PC-9 (cell line): ENCODE measurements at regions not wholly inside any gene's neighbourhood (a gene's known extent, or its start where the extent isn't known, plus 50 kb on each side); places are given as distances from the start of the nearest gene placed in this dataset.

Experiments
- BruUV-seq: library from RNA; stranded (reverse); fragments of 400-500 nt; replicated peaks from 2 replicates; lab custom pipeline; 2021; lab: Mats Ljungman, UMichigan
- CTCF ChIA-PET: fragments of 300-600 bp; sonication (Branson Sonifier 250); formaldehyde crosslinking; loops from one replicate; lab custom pipeline; 2022; ENCODE audit warnings: antibody characterized with exemption; lab: Charles Lee
- POLR2A ChIA-PET: fragments of 300-600 bp; sonication (Branson Sonifier 250); formaldehyde crosslinking; loops from one replicate; lab custom pipeline; 2022; ENCODE audit warnings: antibody characterized with exemption; ENCODE audit not compliant: unreplicated experiment; lab: Charles Lee
- DNase-seq, 2 experiments: peaks; one replicate each; pipeline versions ENCODE4 v3.0.0 to v3.0.0-alpha.2; 2015 to 2022; ENCODE audit warnings: mixed read lengths in 1 of 2
- H2AFZ ChIP-seq: fragments of 200-600 bp; sonication (generic); 2 replicates; pipeline ENCODE4 v1.8.1; 2017; ENCODE audit warnings: antibody characterized with exemption
- H3F3A ChIP-seq: fragments of 200-600 bp; sonication (generic); 2 replicates; pipeline ENCODE4 v1.8.1; 2017; ENCODE audit warnings: antibody characterized with exemption, mild to moderate bottlenecking, low read depth; ENCODE audit not compliant: insufficient read depth
- H3K27ac ChIP-seq: fragments of 200-600 bp; sonication (generic); 2 replicates; pipeline ENCODE4 v1.6.1; 2016; ENCODE audit warnings: mixed run types
- H3K27me3 ChIP-seq: fragments of 200-600 bp; sonication (generic); 2 replicates; pipeline ENCODE4 v1.6.1; 2016; ENCODE audit warnings: low read depth, mixed run types; ENCODE audit not compliant: insufficient read depth
- H3K36me3 ChIP-seq: fragments of 200-600 bp; sonication (generic); 2 replicates; pipeline ENCODE4 v1.6.1; 2016; ENCODE audit warnings: low read depth, mixed run types
- H3K4me1 ChIP-seq: fragments of 200-600 bp; sonication (generic); replicated peaks from 2 replicates; pipeline ENCODE4 v1.6.1; 2016; ENCODE audit warnings: mixed run types; ENCODE audit not compliant: insufficient read depth
- H3K4me2 ChIP-seq: fragments of 200-600 bp; sonication (generic); 2 replicates; pipeline ENCODE4 v1.6.1; 2017; ENCODE audit warnings: mixed run types
- H3K4me3 ChIP-seq: fragments of 200-600 bp; sonication (generic); 2 replicates; pipeline ENCODE4 v1.6.1; 2016; ENCODE audit warnings: mixed run types
- H3K79me2 ChIP-seq: fragments of 200-600 bp; sonication (generic); 2 replicates; pipeline ENCODE4 v1.6.1; 2017; ENCODE audit warnings: low read depth, mixed run types
- H3K9me2 ChIP-seq: fragments of 200-600 bp; sonication (generic); 2 replicates; pipeline ENCODE4 v1.8.1; 2017; ENCODE audit warnings: mild to moderate bottlenecking; ENCODE audit not compliant: insufficient read depth
- H3K9me3 ChIP-seq: fragments of 200-600 bp; sonication (generic); 2 replicates; pipeline ENCODE4 v1.8.1; 2016; ENCODE audit warnings: low read depth; ENCODE audit not compliant: insufficient read depth
- H4K20me1 ChIP-seq: fragments of 200-600 bp; sonication (generic); 2 replicates; pipeline ENCODE4 v1.8.1; 2017; ENCODE audit not compliant: insufficient read depth
- CTCF ChIP-seq: fragments of 200-600 bp; sonication (generic); conservative IDR thresholded peaks from 2 replicates; pipeline ENCODE4 v1.6.1; 2017; ENCODE audit warnings: mixed run types, antibody characterized with exemption, mild to moderate bottlenecking, moderate library complexity
- EZH2 ChIP-seq: fragments of 200-600 bp; sonication (generic); IDR thresholded peaks from 2 replicates; pipeline ENCODE4 v1.8.0; 2017; ENCODE audit warnings: antibody characterized with exemption, low read depth
- intact Hi-C: fragments of 100-400 bp; cut with micrococcal nuclease; formaldehyde crosslinking; loops from one replicate; pipeline ENCODE4 v1.10.0; 2022; ENCODE audit not compliant: unreplicated experiment

DNA sequence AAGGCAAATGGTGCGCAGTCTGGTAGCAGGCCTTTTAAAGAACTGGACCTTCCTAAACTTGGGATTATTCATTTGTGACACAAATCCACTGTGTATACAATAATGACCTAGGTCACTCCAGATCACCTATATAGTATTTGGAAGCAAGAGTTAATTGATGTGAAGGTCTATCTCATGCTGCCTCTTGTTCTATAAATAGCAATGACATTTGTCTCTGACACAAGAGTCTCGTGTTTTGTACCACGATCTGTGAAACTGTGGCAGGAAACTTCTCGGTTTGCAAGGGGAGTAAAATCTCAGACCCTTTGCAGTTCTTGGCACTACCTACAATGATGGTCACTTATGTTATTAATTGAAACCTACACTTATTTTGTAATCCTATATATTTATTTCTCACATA lies 1408.4 kb downstream of the PCDH7 start:
- no peaks in the 10 kb centered on the region for H3K27me3 ChIP-seq
- no peaks in the 10 kb centered on the region for H3F3A ChIP-seq
- H3K27ac ChIP-seq, result no peak overlapping the region
- H4K20me1 ChIP-seq, result no peaks in the 10 kb centered on the region
- intact Hi-C loops, result no loop called here
- H3K9me3 ChIP-seq, result no peaks in the 10 kb centered on the region
- no TSS peak for BruUV-seq
- H3K79me2 ChIP-seq, result no peaks in the 10 kb centered on the region
- H3K4me3 ChIP-seq, result no peak overlapping the region
- no peak overlapping the region for H2AFZ ChIP-seq
- H3K4me2 ChIP-seq, result no peak overlapping the region
- ChIA-PET POLR2A (no interaction called here), CTCF (no interaction called here)
- DNase-seq, result no peak
- no peaks in the 10 kb centered on the region for H3K9me2 ChIP-seq
- H3K36me3 ChIP-seq, result no peaks in the 10 kb centered on the region
- TF ChIP-seq CTCF (no peak), EZH2 (no peak)
- H3K4me1 ChIP-seq, result no peaks in the 10 kb centered on the region

DNA sequence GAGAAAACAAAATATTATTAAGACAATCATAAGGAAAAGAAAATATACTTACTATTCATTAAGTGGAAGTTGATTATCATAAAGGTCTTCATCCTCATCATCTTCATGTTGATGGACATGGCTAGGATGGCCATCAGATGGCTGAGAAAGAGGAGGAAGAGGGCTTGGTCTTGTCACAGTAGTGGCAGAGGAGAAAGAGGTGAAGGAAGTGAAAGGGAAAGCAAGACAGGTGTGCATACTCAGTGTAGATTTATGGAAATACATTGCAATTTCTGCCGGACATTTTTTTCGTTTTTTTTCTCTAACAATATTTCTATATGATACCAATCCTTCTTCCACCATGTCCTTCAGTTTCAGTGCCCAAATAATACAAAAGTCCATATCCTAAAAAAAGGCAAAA lies 1409.8 kb downstream of the PCDH7 start:
- CTCF ChIA-PET, result no interaction called here
- no TSS peak for BruUV-seq
- no peak overlapping the region for H2AFZ ChIP-seq

DNA sequence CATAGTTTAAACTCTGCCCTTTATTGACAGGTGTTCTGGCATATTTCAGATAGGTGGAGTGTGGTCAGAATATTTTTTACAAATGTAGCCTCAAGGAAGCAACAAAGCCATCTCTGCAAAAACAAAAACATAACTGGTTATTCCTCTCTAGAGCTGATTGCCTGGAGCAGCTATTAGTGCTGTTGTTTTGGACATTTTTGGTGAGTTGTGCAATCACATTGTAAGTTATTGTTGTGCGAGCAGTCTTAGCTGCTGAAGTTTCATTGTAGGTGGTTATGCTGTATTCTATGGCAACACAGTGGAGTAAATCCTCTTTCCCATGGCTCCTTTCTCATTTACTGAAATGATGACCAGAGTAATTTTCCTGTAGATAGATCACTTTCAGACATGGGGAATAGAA lies 1413.0 kb downstream of the PCDH7 start:
- 0 out of 2 replicates have a peak overlapping the region, but pooled peaks have one; percentile 13 for H3K4me2 ChIP-seq
- H3K4me1 ChIP-seq, result no peaks in the 10 kb centered on the region
- TF ChIP-seq CTCF (no peak), EZH2 (no peak)
- no peaks in the 10 kb centered on the region for H3K79me2 ChIP-seq
- H4K20me1 ChIP-seq, result no peaks in the 10 kb centered on the region
- H3F3A ChIP-seq, result no peaks in the 10 kb centered on the region
- no peaks in the 10 kb centered on the region for H3K9me3 ChIP-seq
- H3K4me3 ChIP-seq, result no peak overlapping the region
- no peaks in the 10 kb centered on the region for H3K27me3 ChIP-seq
- no peaks in the 10 kb centered on the region for H3K9me2 ChIP-seq
- intact Hi-C loops, result no loop called here
- ChIA-PET POLR2A (interaction anchor here (0.5 kb wide), 1 partner anchor 1369 kb away, joined by 4 read pairs; no protein-coding TSS in a partner anchor), CTCF (interaction anchor here (0.6 kb wide), 1 partner anchor 928 kb away, joined by 3 read pairs; no protein-coding TSS in a partner anchor)
- BruUV-seq, result no TSS peak
- H3K36me3 ChIP-seq, result no peaks in the 10 kb centered on the region
- no peak overlapping the region for H2AFZ ChIP-seq
- no peak overlapping the region for H3K27ac ChIP-seq
- DNase-seq, result no peak

More for the DNA sequence above, 1409.8 kb downstream of the PCDH7 start:
- no peaks in the 10 kb centered on the region for H4K20me1 ChIP-seq
- TF ChIP-seq EZH2, result no peak
- TF ChIP-seq CTCF, result no peak
- no peak overlapping the region for H3K27ac ChIP-seq
- POLR2A ChIA-PET, result no interaction called here
- no peaks in the 10 kb centered on the region for H3K27me3 ChIP-seq
- H3K9me3 ChIP-seq, result no peaks in the 10 kb centered on the region
- no peak overlapping the region for H3K4me3 ChIP-seq
- H3K9me2 ChIP-seq, result no peaks in the 10 kb centered on the region
- DNase-seq, result no peak
- H3K36me3 ChIP-seq, result no peaks in the 10 kb centered on the region
- no peaks in the 10 kb centered on the region for H3F3A ChIP-seq
- intact Hi-C loops, result no loop called here
- H3K4me1 ChIP-seq, result no peaks in the 10 kb centered on the region
- H3K79me2 ChIP-seq, result no peaks in the 10 kb centered on the region
- H3K4me2 ChIP-seq, result no peak overlapping the region
